ENCODE measurements at regions not wholly inside any gene's neighbourhood (a gene's known extent, or its start where the extent isn't known, plus 50 kb on each side); places are given as distances from the start of the nearest gene placed in this dataset.

DNA sequence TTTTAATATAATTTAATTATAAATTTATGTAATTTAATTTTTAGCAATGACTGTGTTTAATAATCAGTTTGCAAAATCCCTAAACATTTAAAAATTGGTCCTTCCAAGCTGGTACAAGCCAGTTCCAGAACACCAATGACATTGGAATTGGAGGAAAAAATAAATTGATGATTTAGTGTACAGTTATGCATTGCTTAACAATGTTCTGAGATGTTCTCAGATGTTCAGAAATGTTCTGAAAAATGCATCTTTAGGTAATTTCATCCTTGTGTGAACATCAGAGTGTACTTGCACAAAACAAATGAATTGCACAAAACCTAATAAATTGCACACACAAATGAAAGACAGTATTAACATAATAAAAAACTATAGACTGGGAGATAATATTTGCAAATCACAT, 95.2 kb downstream of the TRIB2 start:
- H4K5ac ChIP-seq (ENCODE audit: insufficient read length, low read depth, low read length), result no peak overlapping the region
- no peak overlapping the region for H3K4ac ChIP-seq (ENCODE audit: low read depth, low read length)
- H3K27ac ChIP-seq (ENCODE audit: insufficient read length, low read depth, low read length), result no peak overlapping the region
- H3K9me3 Mint-ChIP-seq, result no peaks in the 10 kb centered on the region
- no peak overlapping the region for H4K91ac ChIP-seq (ENCODE audit: insufficient read length, low read depth, low read length)
- H3K27me3 ChIP-seq (ENCODE audit: insufficient read depth, low read length), result no peaks in the 10 kb centered on the region
- no peak overlapping the region for H2BK120ac ChIP-seq (ENCODE audit: low read depth, low read length, poor library complexity, severe bottlenecking)
- H3K4me3 Mint-ChIP-seq, result no peak overlapping the region
- no peak overlapping the region for H3K27ac Mint-ChIP-seq
- H3K23me2 ChIP-seq (ENCODE audit: insufficient read length, low read depth, low read length, poor library complexity, severe bottlenecking), result no peaks in the 10 kb centered on the region
- no peak overlapping the region for H3K23ac ChIP-seq (ENCODE audit: insufficient read length, low read depth, low read length)
- H2AK5ac ChIP-seq (ENCODE audit: insufficient read length, low read length), result no peak overlapping the region
- H3K9me3 ChIP-seq (ENCODE audit: control insufficient read depth, low read depth, low read length), result no peaks in the 10 kb centered on the region
- no peak overlapping the region for H4K8ac ChIP-seq (replicated peaks; ENCODE audit: insufficient read length, low read depth, low read length)
- no peaks in the 10 kb centered on the region for H3K36me3 Mint-ChIP-seq (ENCODE audit: insufficient read depth in 1 of 3, low read depth in 3 of 3)
- H2BK20ac ChIP-seq (ENCODE audit: low read depth, low read length, poor library complexity, severe bottlenecking), result no peak overlapping the region
- H3K27me3 Mint-ChIP-seq (ENCODE audit: low read depth), result no peaks in the 10 kb centered on the region
- H2BK12ac ChIP-seq (ENCODE audit: insufficient read length, low read depth, low read length), result no peak overlapping the region
- TF ChIP-seq, protein P1, sequence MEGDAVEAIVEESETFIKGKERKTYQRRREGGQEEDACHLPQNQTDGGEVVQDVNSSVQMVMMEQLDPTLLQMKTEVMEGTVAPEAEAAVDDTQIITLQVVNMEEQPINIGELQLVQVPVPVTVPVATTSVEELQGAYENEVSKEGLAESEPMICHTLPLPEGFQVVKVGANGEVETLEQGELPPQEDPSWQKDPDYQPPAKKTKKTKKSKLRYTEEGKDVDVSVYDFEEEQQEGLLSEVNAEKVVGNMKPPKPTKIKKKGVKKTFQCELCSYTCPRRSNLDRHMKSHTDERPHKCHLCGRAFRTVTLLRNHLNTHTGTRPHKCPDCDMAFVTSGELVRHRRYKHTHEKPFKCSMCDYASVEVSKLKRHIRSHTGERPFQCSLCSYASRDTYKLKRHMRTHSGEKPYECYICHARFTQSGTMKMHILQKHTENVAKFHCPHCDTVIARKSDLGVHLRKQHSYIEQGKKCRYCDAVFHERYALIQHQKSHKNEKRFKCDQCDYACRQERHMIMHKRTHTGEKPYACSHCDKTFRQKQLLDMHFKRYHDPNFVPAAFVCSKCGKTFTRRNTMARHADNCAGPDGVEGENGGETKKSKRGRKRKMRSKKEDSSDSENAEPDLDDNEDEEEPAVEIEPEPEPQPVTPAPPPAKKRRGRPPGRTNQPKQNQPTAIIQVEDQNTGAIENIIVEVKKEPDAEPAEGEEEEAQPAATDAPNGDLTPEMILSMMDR (conservative IDR thresholded peaks at IDR 0.05), result no peak
- H3K79me2 ChIP-seq (ENCODE audit: insufficient read depth, low read length), result no peaks in the 10 kb centered on the region
- no peak overlapping the region for H3K18ac ChIP-seq (ENCODE audit: insufficient read length, low read depth, low read length)
- H2BK5ac ChIP-seq (ENCODE audit: insufficient read length, low read length), result no peak overlapping the region
- no peak overlapping the region for H3K4me2 ChIP-seq (ENCODE audit: insufficient read depth, insufficient read length, low read length)
- no peak overlapping the region for H2BK15ac ChIP-seq (ENCODE audit: low read depth, low read length)
- peaks cover 3 to 7% of the 10 kb centered on the region in 2 experiments; a peak in 1 of 4 replicates for H3K4me1 Mint-ChIP-seq
- no peak overlapping the region for H3K56ac ChIP-seq (ENCODE audit: insufficient read length, low read depth, low read length)
- no peak for DNase-seq
- no peak overlapping the region for H2AFZ ChIP-seq (ENCODE audit: low read length)
- H3T11ph ChIP-seq (ENCODE audit: low read length), result no peak overlapping the region
- H3K79me1 ChIP-seq (ENCODE audit: insufficient read depth, low read depth, low read length, poor library complexity, severe bottlenecking), result no peaks in the 10 kb centered on the region
- H4K20me1 ChIP-seq (ENCODE audit: control insufficient read depth, insufficient read depth, insufficient read length), result no peaks in the 10 kb centered on the region
- no peaks in the 10 kb centered on the region for H3K4me1 ChIP-seq (ENCODE audit: insufficient read depth, low read length)
- H3K14ac ChIP-seq (ENCODE audit: insufficient read depth, low read length), result no peak overlapping the region
- no peak overlapping the region for H3K9ac ChIP-seq (ENCODE audit: extremely low read depth, insufficient read length, low read length)
